DOHH2 (cell line): ENCODE measurements at regions not wholly inside any gene's neighbourhood (a gene's known extent, or its start where the extent isn't known, plus 50 kb on each side); places are given as distances from the start of the nearest gene placed in this dataset.

ENCODE experiments used
- H3F3A ChIP-seq: fragments of 200-600 bp; sonication (generic), shearing (Covaris generic); 2 replicates; pipeline ENCODE4 v1.6.0; 2016; ENCODE audit warnings: antibody characterized with exemption, mild to moderate bottlenecking; ENCODE audit not compliant: control insufficient read depth, insufficient read depth
- H3K27ac ChIP-seq: fragments of 200-600 bp; sonication (generic); 2 replicates; pipeline ENCODE4 v1.5.1; 2014; ENCODE audit warnings: low read depth, mild to moderate bottlenecking, low read length, moderate library complexity
- H3K27me3 ChIP-seq: fragments of 200-600 bp; sonication (generic); 2 replicates; pipeline ENCODE4 v1.6.1; 2014; ENCODE audit warnings: mild to moderate bottlenecking, low read length, mixed read lengths; ENCODE audit not compliant: control insufficient read depth
- H3K36me3 ChIP-seq: fragments of 200-600 bp; sonication (generic); 2 replicates; pipeline ENCODE4 v1.6.1; 2014; ENCODE audit warnings: mild to moderate bottlenecking, low read length, moderate library complexity, mixed read lengths; ENCODE audit not compliant: control insufficient read depth
- H3K4me1 ChIP-seq: fragments of 200-600 bp; sonication (generic); 2 replicates; pipeline ENCODE4 v1.6.1; 2014; ENCODE audit warnings: mild to moderate bottlenecking, low read length, mixed read lengths; ENCODE audit not compliant: control insufficient read depth
- H3K4me2 ChIP-seq: fragments of 200-600 bp; sonication (generic); 2 replicates; pipeline ENCODE4 v1.6.0; 2014; ENCODE audit warnings: mild to moderate bottlenecking, low read length, moderate library complexity
- H3K4me3 ChIP-seq: fragments of 200-600 bp; sonication (generic); 2 replicates; pipeline ENCODE4 v1.5.1; 2014; ENCODE audit warnings: mild to moderate bottlenecking, low read length, mixed read lengths
- H3K79me2 ChIP-seq: fragments of 200-600 bp; sonication (generic); 2 replicates; pipeline ENCODE4 v1.6.1; 2014; ENCODE audit warnings: mild to moderate bottlenecking, low read length, mixed read lengths; ENCODE audit not compliant: control insufficient read depth
- H3K9me2 ChIP-seq: fragments of 200-600 bp; sonication (generic); replicated peaks from 2 replicates; pipeline ENCODE4 v1.6.1; 2014; ENCODE audit warnings: mild to moderate bottlenecking, low read length, mixed read lengths; ENCODE audit not compliant: control insufficient read depth
- H3K9me3 ChIP-seq: fragments of 200-600 bp; sonication (generic); 2 replicates; pipeline ENCODE4 v1.6.1; 2014; ENCODE audit warnings: antibody characterized with exemption, low read length, mixed read lengths; ENCODE audit not compliant: control insufficient read depth, insufficient read depth
- H4K20me1 ChIP-seq: fragments of 200-600 bp; sonication (generic); 2 replicates; pipeline ENCODE4 v1.6.0; 2014; ENCODE audit warnings: low read depth, mild to moderate bottlenecking, antibody characterized with exemption, low read length, moderate library complexity; ENCODE audit not compliant: control insufficient read depth, insufficient read depth
- EZH2phosphoT487 ChIP-seq: fragments of 200-600 bp; sonication (generic); IDR thresholded peaks from 2 replicates; pipeline ENCODE4 v1.6.1; 2017; ENCODE audit warnings: borderline replicate concordance, mild to moderate bottlenecking, antibody characterized with exemption, low read length, moderate library complexity, mixed read lengths
- TF ChIP-seq, protein P1 (sequence below): fragments of 200-600 bp; sonication (generic); IDR thresholded peaks from one replicate; pipeline ENCODE4 v1.5.1; 2014; ENCODE audit warnings: antibody characterized with exemption, mild to moderate bottlenecking, low read depth, low read length; ENCODE audit not compliant: poor library complexity, severe bottlenecking

DNA sequence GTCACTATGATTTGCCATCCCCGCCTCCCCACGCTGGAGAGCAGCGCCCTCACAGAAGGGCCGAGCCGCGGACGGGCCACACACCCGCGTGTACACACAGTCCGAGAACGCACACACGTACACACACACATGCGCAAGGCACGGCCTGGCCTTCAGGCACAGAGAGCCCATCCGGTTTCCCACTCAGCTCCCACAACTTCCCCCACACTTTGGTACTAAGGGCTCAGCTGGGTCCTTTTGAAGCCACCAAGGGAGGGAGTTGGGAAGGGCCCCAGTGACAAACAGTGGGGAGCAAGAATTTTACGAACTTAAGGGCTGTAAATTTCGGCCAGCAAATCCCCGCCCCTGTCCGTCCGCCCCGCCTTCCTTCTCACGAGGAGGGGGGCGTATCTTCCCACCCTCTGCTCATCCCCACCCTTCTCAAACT is 133.3 kb upstream of the HAND1 start:
- no peaks in the 10 kb centered on the region for H3K9me3 ChIP-seq
- H3K27me3 ChIP-seq, result peaks cover 21% of the 10 kb centered on the region
- H3K4me2 ChIP-seq, result no peak overlapping the region
- no peak overlapping the region for H3K27ac ChIP-seq
- H3K4me3 ChIP-seq, result no peak overlapping the region
- H3K79me2 ChIP-seq, result no peaks in the 10 kb centered on the region
- H3K36me3 ChIP-seq, result no peaks in the 10 kb centered on the region
- TF ChIP-seq EZH2phosphoT487, result no peak; the same call in 1 of the 2 replicates
- no peaks in the 10 kb centered on the region for H4K20me1 ChIP-seq
- H3F3A ChIP-seq, result no peaks in the 10 kb centered on the region
- no peaks in the 10 kb centered on the region for H3K9me2 ChIP-seq
- no peaks in the 10 kb centered on the region for H3K4me1 ChIP-seq

DNA sequence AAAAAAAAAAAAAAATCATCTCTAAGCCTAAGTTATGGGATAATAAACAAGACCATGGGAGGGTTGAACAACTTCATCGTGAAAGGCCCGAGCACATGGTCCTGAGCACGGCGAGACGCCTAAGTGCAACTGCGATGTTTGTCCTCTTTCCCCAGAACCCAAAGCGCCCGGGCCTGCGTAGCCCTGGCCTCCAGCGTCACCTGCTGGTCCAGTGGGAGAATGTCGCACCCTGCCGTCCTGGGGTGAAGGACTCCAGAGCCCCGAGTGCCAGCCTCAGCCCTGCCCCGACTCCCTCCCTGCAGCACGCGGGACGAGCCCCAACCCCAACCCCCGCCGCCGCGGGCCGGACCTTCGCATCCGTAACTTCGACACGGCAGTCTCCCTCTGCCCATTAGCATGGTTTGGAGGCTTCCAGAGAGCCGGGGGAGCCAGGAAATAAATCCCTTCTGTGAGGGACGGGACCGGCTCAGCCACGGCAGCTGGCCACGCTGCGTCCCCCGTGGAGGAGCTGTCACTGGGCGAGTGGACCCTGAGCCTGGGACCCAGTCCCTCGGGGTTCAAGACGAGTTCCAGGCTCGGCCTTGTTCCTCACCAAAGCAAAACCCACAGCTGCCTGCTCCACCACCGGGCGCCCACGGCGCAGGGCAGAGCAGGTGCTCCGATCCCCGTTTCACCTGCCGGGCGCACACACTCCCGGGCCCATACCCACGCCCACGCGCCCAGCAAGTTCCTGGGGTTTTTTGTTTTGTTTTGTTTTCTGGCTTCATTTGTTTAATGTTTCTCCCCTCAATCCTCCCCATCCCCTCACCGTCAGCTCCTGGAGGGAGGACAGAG is 132.5 kb upstream of the HAND1 start:
- H3K4me2 ChIP-seq, result no peak overlapping the region

DNA sequence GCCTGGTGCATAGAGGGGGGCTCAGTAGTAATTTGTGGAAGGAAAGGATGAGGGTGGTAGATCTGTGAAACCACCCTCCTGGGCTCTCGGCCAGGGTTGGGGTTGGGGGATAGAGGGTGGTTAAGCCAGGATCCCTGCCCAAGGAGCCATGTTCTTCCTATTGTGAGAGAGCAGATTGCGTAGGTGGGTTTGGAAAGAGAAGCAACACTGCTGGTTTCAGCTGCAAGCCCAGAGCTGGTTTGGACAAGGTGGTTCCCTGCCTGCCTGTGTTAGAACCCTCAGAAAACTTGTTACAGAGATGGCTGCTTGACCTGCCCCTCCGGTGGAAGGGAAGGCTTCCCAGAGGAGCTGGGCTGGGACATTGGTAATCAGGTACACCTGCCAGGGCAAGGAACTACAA is 131.2 kb upstream of the HAND1 start:
- H3K4me3 ChIP-seq, result no peak overlapping the region
- H3K36me3 ChIP-seq, result no peaks in the 10 kb centered on the region
- H3K79me2 ChIP-seq, result no peaks in the 10 kb centered on the region
- TF ChIP-seq, protein P1, sequence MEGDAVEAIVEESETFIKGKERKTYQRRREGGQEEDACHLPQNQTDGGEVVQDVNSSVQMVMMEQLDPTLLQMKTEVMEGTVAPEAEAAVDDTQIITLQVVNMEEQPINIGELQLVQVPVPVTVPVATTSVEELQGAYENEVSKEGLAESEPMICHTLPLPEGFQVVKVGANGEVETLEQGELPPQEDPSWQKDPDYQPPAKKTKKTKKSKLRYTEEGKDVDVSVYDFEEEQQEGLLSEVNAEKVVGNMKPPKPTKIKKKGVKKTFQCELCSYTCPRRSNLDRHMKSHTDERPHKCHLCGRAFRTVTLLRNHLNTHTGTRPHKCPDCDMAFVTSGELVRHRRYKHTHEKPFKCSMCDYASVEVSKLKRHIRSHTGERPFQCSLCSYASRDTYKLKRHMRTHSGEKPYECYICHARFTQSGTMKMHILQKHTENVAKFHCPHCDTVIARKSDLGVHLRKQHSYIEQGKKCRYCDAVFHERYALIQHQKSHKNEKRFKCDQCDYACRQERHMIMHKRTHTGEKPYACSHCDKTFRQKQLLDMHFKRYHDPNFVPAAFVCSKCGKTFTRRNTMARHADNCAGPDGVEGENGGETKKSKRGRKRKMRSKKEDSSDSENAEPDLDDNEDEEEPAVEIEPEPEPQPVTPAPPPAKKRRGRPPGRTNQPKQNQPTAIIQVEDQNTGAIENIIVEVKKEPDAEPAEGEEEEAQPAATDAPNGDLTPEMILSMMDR, result no peak
- no peak for TF ChIP-seq EZH2phosphoT487
- no peak overlapping the region for H3K4me2 ChIP-seq
- peaks cover 21% of the 10 kb centered on the region for H3K27me3 ChIP-seq
- no peak overlapping the region for H3K27ac ChIP-seq
- H4K20me1 ChIP-seq, result no peaks in the 10 kb centered on the region
- H3K9me3 ChIP-seq, result no peaks in the 10 kb centered on the region
- no peaks in the 10 kb centered on the region for H3K9me2 ChIP-seq
- no peaks in the 10 kb centered on the region for H3K4me1 ChIP-seq
- H3F3A ChIP-seq, result no peaks in the 10 kb centered on the region

More for the DNA sequence above, 132.5 kb upstream of the HAND1 start:
- Histone ChIP-seq H3K27ac (no peak overlapping the region), H3K4me1 (no peaks in the 10 kb centered on the region), H3K4me3 (no peak overlapping the region), H3K27me3 (peaks cover 21% of the 10 kb centered on the region), H3K9me2 (no peaks in the 10 kb centered on the region), H3K36me3 (no peaks in the 10 kb centered on the region), H4K20me1 (no peaks in the 10 kb centered on the region), H3K9me3 (no peaks in the 10 kb centered on the region), H3K79me2 (no peaks in the 10 kb centered on the region), H3F3A (no peaks in the 10 kb centered on the region)
- TF ChIP-seq, protein P1, result peak; percentile 65
- peak; percentile 69; the same call in 1 of the 2 replicates for TF ChIP-seq EZH2phosphoT487

DNA sequence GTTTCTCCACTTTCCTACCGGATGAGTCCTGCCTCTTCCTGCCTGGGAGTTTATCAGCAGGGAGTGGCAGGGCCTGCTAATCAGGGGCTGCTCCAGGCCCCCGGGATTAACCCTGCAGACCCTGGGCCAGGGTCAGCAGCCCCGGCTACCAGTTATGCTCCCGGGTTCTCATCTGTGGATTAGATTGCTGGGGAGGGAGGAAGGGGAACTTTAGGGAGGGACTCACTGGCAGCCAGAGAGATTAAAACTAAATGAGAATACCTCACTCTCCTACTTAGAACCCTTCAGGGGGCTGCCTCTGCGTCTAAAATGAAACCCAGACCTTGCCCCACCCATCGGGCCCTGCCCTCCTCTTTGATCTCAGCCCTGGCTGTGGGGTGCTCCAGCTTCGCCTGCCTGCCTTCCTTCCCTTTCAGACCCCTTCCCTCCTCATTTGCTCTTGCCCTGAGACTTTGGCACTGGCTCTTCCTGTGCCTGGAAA is 130.5 kb upstream of the HAND1 start:
- H3K4me1 ChIP-seq, result no peaks in the 10 kb centered on the region
- H3F3A ChIP-seq, result no peaks in the 10 kb centered on the region
- TF ChIP-seq EZH2phosphoT487, result no peak
- TF ChIP-seq, protein P1, result no peak
- no peaks in the 10 kb centered on the region for H3K79me2 ChIP-seq
- H3K36me3 ChIP-seq, result no peaks in the 10 kb centered on the region
- H4K20me1 ChIP-seq, result no peaks in the 10 kb centered on the region
- no peaks in the 10 kb centered on the region for H3K9me2 ChIP-seq
- H3K9me3 ChIP-seq, result no peaks in the 10 kb centered on the region
- no peak overlapping the region for H3K4me2 ChIP-seq
- H3K27ac ChIP-seq, result no peak overlapping the region
- no peak overlapping the region for H3K4me3 ChIP-seq
- H3K27me3 ChIP-seq, result peaks cover 21% of the 10 kb centered on the region
